GM12878 (cell line): ENCODE measurements at regions not wholly inside any gene's neighbourhood (a gene's known extent, or its start where the extent isn't known, plus 50 kb on each side); places are given as distances from the start of the nearest gene placed in this dataset.

Experiments
- ATAC-seq: fragments of 200-7000 bp; cut with Tn5 transposase; 3 replicates; pipeline ENCODE4 v1.9.1; 2020; ENCODE audit warnings: mild to moderate bottlenecking, moderate library complexity
- BruUV-seq: library from RNA; stranded (reverse); fragments of 400-500 nt; replicated peaks from 2 replicates; lab custom pipeline; 2021; lab: Mats Ljungman, UMichigan
- CTCF ChIA-PET: fragments of 300-600 bp; sonication (Branson Sonifier 250); formaldehyde crosslinking; extraction: SDS; loops from one replicate; lab custom pipeline; 2021; ENCODE audit warnings: inconsistent platforms; lab: Yijun Ruan, JAX
- POLR2A ChIA-PET: fragments of 350-600 bp; formaldehyde crosslinking; extraction: SDS; loops from one replicate; lab custom pipeline; 2021; ENCODE audit warnings: inconsistent platforms; lab: Charles Lee
- RAD21 ChIA-PET: fragments of 300-600 bp; sonication (Branson Sonifier 250); formaldehyde crosslinking; loops from one replicate; lab custom pipeline; 2023; ENCODE audit warnings: antibody characterized with exemption; ENCODE audit not compliant: unreplicated experiment; lab: Charles Lee
- SMC1A ChIA-PET: fragments of 300-600 bp; sonication (Branson Sonifier 250); formaldehyde crosslinking; loops from one replicate; lab custom pipeline; 2023; ENCODE audit not compliant: unreplicated experiment, uncharacterized antibody; lab: Charles Lee
- DNase-seq: peaks from one replicate; pipeline ENCODE4 v3.0.0-alpha.2; 2011; ENCODE audit warnings: low read depth, low spot score
- FAIRE-seq: peaks from 3 replicates; lab custom pipeline; 2011; peaks lifted over from hg19 to GRCh38; lab: Jason Lieb, UNC
- H2AFZ ChIP-seq: 2 replicates; pipeline ENCODE4 v1.6.0; 2011; ENCODE audit warnings: low read depth, low read length, control low read depth; ENCODE audit not compliant: control insufficient read depth
- H3K27ac ChIP-seq: 2 replicates; pipeline ENCODE4 v1.5.1; 2011; ENCODE audit warnings: control low read depth; ENCODE audit not compliant: control insufficient read depth, insufficient read depth
- H3K27me3 ChIP-seq, 2 experiments: replicated peaks in 1 of 2; 2 replicates each; pipeline versions ENCODE4 v1.6.0 to v1.6.1; 2011; ENCODE audit warnings: low read length in 1 of 2; ENCODE audit not compliant: control insufficient read depth in 2 of 2, insufficient read depth in 2 of 2
- H3K36me3 ChIP-seq, 2 experiments: 2 replicates each; pipeline ENCODE4 v1.5.1; 2011; ENCODE audit warnings: low read length in 1 of 2; ENCODE audit not compliant: control insufficient read depth in 2 of 2, insufficient read depth in 2 of 2
- H3K4me1 ChIP-seq: 2 replicates; pipeline ENCODE4 v1.6.1; 2011; ENCODE audit warnings: mild to moderate bottlenecking, low read length, moderate library complexity, mixed read lengths; ENCODE audit not compliant: control insufficient read depth, insufficient read depth
- H3K4me2 ChIP-seq: 2 replicates; pipeline ENCODE4 v1.6.0; 2011; ENCODE audit warnings: control low read depth; ENCODE audit not compliant: control insufficient read depth, insufficient read depth
- H3K4me3 ChIP-seq: fragments of 200-600 bp; sonication (generic); 2 replicates; pipeline ENCODE4 v1.5.1; 2016
- H3K79me2 ChIP-seq: 2 replicates; pipeline ENCODE4 v1.6.0; 2011; ENCODE audit warnings: low read length; ENCODE audit not compliant: control insufficient read depth, insufficient read depth
- H3K9ac ChIP-seq: 2 replicates; pipeline ENCODE4 v1.8.0; 2011; ENCODE audit warnings: low read length, control low read depth, mixed read lengths; ENCODE audit not compliant: control insufficient read depth, insufficient read depth
- H3K9me3 ChIP-seq: replicated peaks from 3 replicates; pipeline ENCODE4 v1.5.1; 2011; ENCODE audit warnings: mild to moderate bottlenecking, low read length; ENCODE audit not compliant: control insufficient read depth, insufficient read depth
- H4K20me1 ChIP-seq: 2 replicates; pipeline ENCODE4 v1.6.0; 2011; ENCODE audit not compliant: control insufficient read depth, insufficient read depth
- EGR1 ChIP-seq, 2 experiments: IDR thresholded peaks; 1 replicate in 1 of 2; 2 replicates in 1 of 2; pipeline ENCODE4 v1.6.1; 2011 to 2012; ENCODE audit warnings: low read depth in 2 of 2, low read length in 2 of 2, borderline replicate concordance in 1 of 2, mild to moderate bottlenecking in 1 of 2, moderate library complexity in 1 of 2
- HCFC1 ChIP-seq: fragments of 150-350 bp; IDR thresholded peaks from 2 replicates; pipeline ENCODE4 v1.6.1; 2014; ENCODE audit warnings: low read length
- IKZF1 ChIP-seq: fragments of 450-650 bp; conservative IDR thresholded peaks from 2 replicates; pipeline ENCODE4 v1.6.1; 2017; ENCODE audit warnings: antibody characterized with exemption, mild to moderate bottlenecking
- IKZF2 ChIP-seq, 2 experiments: fragments of 450-650 bp; IDR thresholded peaks; 2 replicates each; pipeline ENCODE4 v1.6.1; 2017; ENCODE audit warnings: mild to moderate bottlenecking in 2 of 2, moderate library complexity in 2 of 2
- LARP7 ChIP-seq: fragments of 450-650 bp; IDR thresholded peaks from 2 replicates; pipeline ENCODE4 v1.6.1; 2017; ENCODE audit warnings: mild to moderate bottlenecking
- MTA2 ChIP-seq: fragments of 450-650 bp; IDR thresholded peaks from 2 replicates; pipeline ENCODE4 v1.6.1; 2016; ENCODE audit warnings: low read depth, mild to moderate bottlenecking, moderate library complexity
- MTA3 ChIP-seq: IDR thresholded peaks from 2 replicates; pipeline ENCODE4 v1.6.1; 2012; ENCODE audit warnings: low read length, inconsistent platforms, borderline replicate concordance
- NFIC ChIP-seq: IDR thresholded peaks from 2 replicates; pipeline ENCODE4 v1.6.1; 2012; ENCODE audit warnings: low read depth, mild to moderate bottlenecking, inconsistent platforms, low read length, moderate library complexity
- NFXL1 ChIP-seq: fragments of 450-650 bp; IDR thresholded peaks from 2 replicates; pipeline ENCODE4 v1.6.1; 2017; ENCODE audit warnings: antibody characterized with exemption, mild to moderate bottlenecking, borderline replicate concordance
- SRF ChIP-seq, 2 experiments: IDR thresholded peaks; 2 replicates each; pipeline ENCODE4 v1.6.1; 2011; ENCODE audit warnings: low read depth in 2 of 2, low read length in 2 of 2, mild to moderate bottlenecking in 1 of 2, moderate library complexity in 1 of 2
- ZBTB40 ChIP-seq: fragments of 450-650 bp; IDR thresholded peaks from 2 replicates; pipeline ENCODE4 v1.6.1; 2016; ENCODE audit warnings: mild to moderate bottlenecking, moderate library complexity, borderline replicate concordance
- ZNF622 ChIP-seq: fragments of 450-650 bp; IDR thresholded peaks from 2 replicates; pipeline ENCODE4 v1.6.1; 2017; ENCODE audit warnings: mild to moderate bottlenecking, inconsistent platforms
- ZSCAN29 ChIP-seq: fragments of 450-650 bp; IDR thresholded peaks from 2 replicates; pipeline ENCODE4 v1.6.1; 2017; ENCODE audit warnings: mild to moderate bottlenecking, moderate library complexity
- ZZZ3 ChIP-seq: IDR thresholded peaks from 2 replicates; pipeline ENCODE4 v1.6.1; 2011; ENCODE audit warnings: low read depth; ENCODE audit not compliant: control insufficient read depth, insufficient read length
- WGBS: methylation state at CpG from one replicate; pipeline ENCODE4 v1.1.6; 2016; ENCODE audit warnings: low lambda C conversion rate; ENCODE audit not compliant: insufficient replicate concordance, insufficient coverage; ENCODE audit errors: missing lambda C conversion rate; 5-methylcytosine and 5-hydroxymethylcytosine counted together
- in situ Hi-C: fragments of 300-500 bp; cut with MboI; formaldehyde crosslinking; loops from 9 replicates; pipeline ENCODE4 v1.14.3; 2018; ENCODE audit warnings: mixed read lengths
- intact Hi-C: fragments of 100-400 bp; cut with micrococcal nuclease; formaldehyde crosslinking; loops from one replicate; pipeline ENCODE4 v1.14.2; 2022; ENCODE audit not compliant: unreplicated experiment

DNA sequence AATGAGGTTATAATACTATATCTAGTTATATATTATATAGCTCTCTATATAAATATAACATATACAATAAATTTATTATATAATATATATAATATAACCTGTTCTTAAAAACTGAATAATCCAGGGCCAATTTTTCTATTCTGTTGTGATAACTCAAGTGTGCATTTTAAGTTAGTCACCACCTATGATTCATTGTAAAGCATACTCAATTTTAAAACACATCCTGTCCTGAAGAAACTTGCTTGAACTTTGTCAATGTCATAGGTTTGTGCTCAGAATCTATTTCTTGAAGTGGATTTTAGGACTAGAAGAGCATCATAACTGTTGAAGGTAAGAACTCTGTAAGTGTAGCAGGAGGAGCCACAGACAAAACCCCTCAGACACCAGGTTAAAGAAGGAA is 1209.8 kb downstream of the REEP3 start (continued):
- TF ChIP-seq NFXL1 (no peak), ZZZ3 (no peak), ZSCAN29 (no peak), IKZF1 (no peak), NFIC (no peak), SRF (IDR thresholded peaks at IDR 0.05; ENCODE audit: low read depth in 2 of 2, low read length in 2 of 2) (no peak), ZNF622 (no peak), HCFC1 (no peak), EGR1 (IDR thresholded peaks at IDR 0.05; ENCODE audit: borderline replicate concordance in 1 of 2, low read depth in 2 of 2, low read length in 2 of 2) (no peak), MTA2 (no peak), MTA3 (no peak)
- TF ChIP-seq, all 136 proteins: peak for 0

- no peaks in the 10 kb centered on the region for H4K20me1 ChIP-seq
- H3K4me2 ChIP-seq = no peak overlapping the region
- H3K27me3 ChIP-seq = no peaks in the 10 kb centered on the region
- no peak overlapping the region for H3K4me3 ChIP-seq
- ChIA-PET CTCF (interaction anchor here (0.9 to 2.4 kb wide), 6 partner anchors 9 to 1447 kb away, joined by 3 to 15 read pairs (median 3); no protein-coding TSS in a partner anchor), POLR2A (no interaction called here), SMC1A (interaction anchor here (1.1 to 1.3 kb wide), 2 partner anchors 10 to 1449 kb away, joined by 3 to 7 read pairs; no protein-coding TSS in a partner anchor), RAD21 (interaction anchor here (0.8 kb wide), 1 partner anchor 1448 kb away, joined by 3 read pairs; no protein-coding TSS in a partner anchor)
- H3K4me1 ChIP-seq = no peaks in the 10 kb centered on the region
- no peak for TF ChIP-seq ZBTB40
- no peak for TF ChIP-seq IKZF2 (IDR thresholded peaks at IDR 0.05)
- no peak for TF ChIP-seq ZSCAN29
- 0 out of 2 replicates have a peak, but pooled peaks have one; percentile 4 for TF ChIP-seq LARP7
- H3K79me2 ChIP-seq = no peaks in the 10 kb centered on the region
- H3K27ac ChIP-seq = no peak overlapping the region
- in situ Hi-C loops = no loop called here
- no TSS peak for BruUV-seq
- no peak for ATAC-seq
- H3K9me3 ChIP-seq = no peaks in the 10 kb centered on the region
- H2AFZ ChIP-seq = no peak overlapping the region
- FAIRE-seq = no peak
- 51% methylated on average over 8 of the region's 8 CpGs for WGBS
- no peak for DNase-seq
- no peaks in the 10 kb centered on the region for H3K36me3 ChIP-seq
- intact Hi-C loops = loop anchor here (5.0 kb wide), 1 partner anchor 690 kb away; no protein-coding TSS in a partner anchor
- no peak overlapping the region for H3K9ac ChIP-seq
Observed at GRCh38 chr10:64732372-64732957, 1211.3 kb downstream of the REEP3 start.
